WTC11 (cell line): ENCODE measurements at regions not wholly inside any gene's neighbourhood (a gene's known extent, or its start where the extent isn't known, plus 50 kb on each side); places are given as distances from the start of the nearest gene placed in this dataset.

Experiments used
- ATAC-seq: fragments of 200-7000 bp; cut with Tn5 transposase; 2 replicates; pipeline ENCODE4 v1.10.0; 2021; ENCODE audit warnings: mild to moderate bottlenecking, moderate library complexity
- CTCF ChIA-PET: fragments of 300-600 bp; sonication (Branson Sonifier 250); formaldehyde crosslinking; loops from one replicate; lab custom pipeline; 2021; ENCODE audit warnings: antibody characterized with exemption; lab: Charles Lee
- POLR2A ChIA-PET: fragments of 350-600 bp; sonication (Branson Sonifier 250); formaldehyde crosslinking; loops from one replicate; lab custom pipeline; 2021; ENCODE audit warnings: antibody characterized with exemption; lab: Charles Lee
- DNase-seq: peaks from one replicate; pipeline ENCODE4 v3.0.0; 2021; ENCODE audit warnings: low spot score
- H3K27ac Mint-ChIP-seq: 2 replicates; pipeline ENCODE4 v1.8.0; 2021; ENCODE audit warnings: mixed read lengths
- H3K27me3 Mint-ChIP-seq: 2 replicates; pipeline ENCODE4 v1.8.0; 2021; ENCODE audit warnings: low read depth, mild to moderate bottlenecking, moderate library complexity, mixed read lengths
- H3K36me3 Mint-ChIP-seq: 2 replicates; pipeline ENCODE4 v1.8.0; 2021; ENCODE audit warnings: mixed read lengths
- H3K4me1 Mint-ChIP-seq: 2 replicates; pipeline ENCODE4 v1.8.0; 2022; ENCODE audit warnings: mixed read lengths
- H3K4me3 Mint-ChIP-seq: 2 replicates; pipeline ENCODE4 v1.8.0; 2021; ENCODE audit warnings: mild to moderate bottlenecking, moderate library complexity, mixed read lengths
- H3K9me3 Mint-ChIP-seq: 2 replicates; pipeline ENCODE4 v1.8.0; 2021; ENCODE audit warnings: mixed read lengths
- CREM ChIP-seq: sonication (generic); formaldehyde crosslinking; IDR thresholded peaks from 2 replicates; pipeline ENCODE4 v1.8.1; 2022; ENCODE audit warnings: mild to moderate bottlenecking, missing genetic modification reagents, moderate library complexity
- EMX1 ChIP-seq: fragments of 250-450 bp; sonication (Bioruptor Pico); IDR thresholded peaks from 2 replicates; pipeline ENCODE4 v1.8.0; 2021; ENCODE audit warnings: mild to moderate bottlenecking
- HMGA2 ChIP-seq: fragments of 250-450 bp; sonication (Bioruptor Pico); IDR thresholded peaks from 2 replicates; pipeline ENCODE4 v1.4.0; 2021; ENCODE audit warnings: mild to moderate bottlenecking, moderate library complexity
- NFE2L1 ChIP-seq: sonication (generic); formaldehyde crosslinking; IDR thresholded peaks from 2 replicates; pipeline ENCODE4 v1.8.1; 2023; ENCODE audit warnings: missing genetic modification reagents
- NR1H2 ChIP-seq: sonication (generic); formaldehyde crosslinking; IDR thresholded peaks from 2 replicates; pipeline ENCODE4 v1.9.0; 2021; ENCODE audit warnings: mild to moderate bottlenecking, moderate library complexity, missing genetic modification reagents
- RELA ChIP-seq: sonication (generic); formaldehyde crosslinking; IDR thresholded peaks from 2 replicates; pipeline ENCODE4 v1.8.1; 2022; ENCODE audit warnings: missing genetic modification reagents, mild to moderate bottlenecking, borderline replicate concordance
- SMAD4 ChIP-seq: sonication (generic); formaldehyde crosslinking; IDR thresholded peaks from 2 replicates; pipeline ENCODE4 v1.8.0; 2022; ENCODE audit warnings: mild to moderate bottlenecking, missing genetic modification reagents
- TEAD1 ChIP-seq: sonication (generic); formaldehyde crosslinking; IDR thresholded peaks from 2 replicates; pipeline ENCODE4 v1.8.0; 2022; ENCODE audit warnings: mild to moderate bottlenecking, missing genetic modification reagents
- ZNF138 ChIP-seq: sonication (generic); formaldehyde crosslinking; conservative IDR thresholded peaks from 2 replicates; pipeline ENCODE4 v1.8.1; 2022; ENCODE audit warnings: mild to moderate bottlenecking, moderate library complexity, missing genetic modification reagents
- ZNF232 ChIP-seq: sonication (generic); formaldehyde crosslinking; IDR thresholded peaks from 2 replicates; pipeline ENCODE4 v1.8.0; 2022; ENCODE audit warnings: mild to moderate bottlenecking, missing genetic modification reagents
- ZNF396 ChIP-seq: fragments of 250-450 bp; sonication (Bioruptor Pico); IDR thresholded peaks from 2 replicates; pipeline ENCODE4 v1.8.0; 2021; ENCODE audit warnings: mild to moderate bottlenecking, moderate library complexity, borderline replicate concordance
- TF ChIP-seq, protein P1 (sequence below): sonication (generic); formaldehyde crosslinking; IDR thresholded peaks from 2 replicates; pipeline ENCODE4 v1.8.0; 2022; ENCODE audit warnings: mild to moderate bottlenecking, missing genetic modification reagents
- TF ChIP-seq, protein P2 (sequence below): fragments of 200-600 bp; IDR thresholded peaks from 2 replicates; pipeline ENCODE4 v1.8.0; 2022; ENCODE audit warnings: antibody characterized with exemption
- TF ChIP-seq, protein P3 (sequence below): sonication (generic); formaldehyde crosslinking; IDR thresholded peaks from 2 replicates; pipeline ENCODE4 v1.8.1; 2022; ENCODE audit warnings: low read depth, mild to moderate bottlenecking, moderate library complexity, missing genetic modification reagents, borderline replicate concordance
- TF ChIP-seq, protein P4 (sequence below): fragments of 250-450 bp; sonication (Bioruptor Pico); conservative IDR thresholded peaks from 2 replicates; pipeline ENCODE4 v1.9.0; 2021; ENCODE audit warnings: mild to moderate bottlenecking
- TF ChIP-seq, protein P5 (sequence below): fragments of 250-450 bp; sonication (Bioruptor Pico); IDR thresholded peaks from 2 replicates; pipeline ENCODE4 v1.9.0; 2021; ENCODE audit warnings: mild to moderate bottlenecking
- TF ChIP-seq, protein P6 (sequence below): sonication (generic); formaldehyde crosslinking; IDR thresholded peaks from 2 replicates; pipeline ENCODE4 v1.8.0; 2022; ENCODE audit warnings: missing genetic modification reagents
- TF ChIP-seq, protein P7 (sequence below): sonication (generic); formaldehyde crosslinking; IDR thresholded peaks from 2 replicates; pipeline ENCODE4 v1.8.1; 2023; ENCODE audit warnings: mild to moderate bottlenecking, missing genetic modification reagents
- TF ChIP-seq, protein P8 (sequence below): sonication (generic); formaldehyde crosslinking; IDR thresholded peaks from 2 replicates; pipeline ENCODE4 v1.8.1; 2022; ENCODE audit warnings: missing genetic modification reagents, borderline replicate concordance

DNA sequence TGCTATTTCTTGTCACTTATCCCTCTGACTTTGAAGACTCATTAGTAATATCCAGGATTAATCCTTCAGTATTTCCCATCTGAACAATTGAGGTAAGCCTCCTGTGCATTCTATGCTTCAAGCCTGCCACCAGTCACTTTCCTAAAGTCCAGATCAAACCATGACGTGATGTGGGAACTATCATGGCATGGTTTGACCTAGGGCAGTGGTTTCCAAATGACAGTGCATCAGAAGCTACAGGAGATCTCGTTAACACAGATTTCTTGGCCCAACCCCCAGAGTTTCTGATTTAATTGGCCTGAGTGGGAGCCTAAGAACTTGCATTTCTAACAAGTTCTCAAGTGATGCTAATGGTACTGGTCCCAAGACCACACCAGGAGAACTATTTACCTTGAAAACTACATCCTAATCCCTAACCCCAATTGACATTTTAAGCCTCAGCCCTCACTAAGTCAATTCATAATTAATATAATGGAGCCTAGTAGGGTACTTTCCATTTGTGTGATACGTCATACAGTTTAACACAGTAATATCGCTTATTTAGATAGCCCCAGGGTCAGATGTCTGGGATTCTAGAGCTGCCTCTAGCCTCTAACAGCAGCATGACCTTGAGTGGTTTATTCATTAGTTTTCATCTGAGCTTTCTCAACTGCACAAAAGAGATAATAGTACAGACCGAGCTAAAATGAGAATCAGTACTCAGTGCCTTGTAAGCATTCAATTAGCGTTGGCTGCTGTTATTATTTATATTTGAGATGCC lies 907.6 kb downstream of the TFAP2A start:
- H3K4me3 Mint-ChIP-seq, result no peak overlapping the region
- ATAC-seq (no peak), DNase-seq (no peak)
- peaks cover 16% of the 10 kb centered on the region for H3K9me3 Mint-ChIP-seq
- ChIA-PET POLR2A (no interaction called here), CTCF (no interaction called here)
- H3K36me3 Mint-ChIP-seq, result peaks cover 6% of the 10 kb centered on the region
- peaks cover 14% of the 10 kb centered on the region for H3K4me1 Mint-ChIP-seq
- H3K27ac Mint-ChIP-seq, result no peak overlapping the region
- TF ChIP-seq NR1H2 (CRISPR knock-in tag) (no peak), CREM (CRISPR knock-in tag) (no peak), ZNF396 (CRISPR knock-in tag) (no peak), TEAD1 (CRISPR knock-in tag) (no peak), NFE2L1 (CRISPR knock-in tag) (no peak), ZNF138 (CRISPR knock-in tag) (no peak), ZNF232 (CRISPR knock-in tag) (no peak), HMGA2 (no peak), EMX1 (CRISPR knock-in tag) (no peak), SMAD4 (no peak), RELA (CRISPR knock-in tag) (no peak)
- TF ChIP-seq, protein P1, sequence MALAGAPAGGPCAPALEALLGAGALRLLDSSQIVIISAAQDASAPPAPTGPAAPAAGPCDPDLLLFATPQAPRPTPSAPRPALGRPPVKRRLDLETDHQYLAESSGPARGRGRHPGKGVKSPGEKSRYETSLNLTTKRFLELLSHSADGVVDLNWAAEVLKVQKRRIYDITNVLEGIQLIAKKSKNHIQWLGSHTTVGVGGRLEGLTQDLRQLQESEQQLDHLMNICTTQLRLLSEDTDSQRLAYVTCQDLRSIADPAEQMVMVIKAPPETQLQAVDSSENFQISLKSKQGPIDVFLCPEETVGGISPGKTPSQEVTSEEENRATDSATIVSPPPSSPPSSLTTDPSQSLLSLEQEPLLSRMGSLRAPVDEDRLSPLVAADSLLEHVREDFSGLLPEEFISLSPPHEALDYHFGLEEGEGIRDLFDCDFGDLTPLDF, result no peak
- TF ChIP-seq, protein P2, sequence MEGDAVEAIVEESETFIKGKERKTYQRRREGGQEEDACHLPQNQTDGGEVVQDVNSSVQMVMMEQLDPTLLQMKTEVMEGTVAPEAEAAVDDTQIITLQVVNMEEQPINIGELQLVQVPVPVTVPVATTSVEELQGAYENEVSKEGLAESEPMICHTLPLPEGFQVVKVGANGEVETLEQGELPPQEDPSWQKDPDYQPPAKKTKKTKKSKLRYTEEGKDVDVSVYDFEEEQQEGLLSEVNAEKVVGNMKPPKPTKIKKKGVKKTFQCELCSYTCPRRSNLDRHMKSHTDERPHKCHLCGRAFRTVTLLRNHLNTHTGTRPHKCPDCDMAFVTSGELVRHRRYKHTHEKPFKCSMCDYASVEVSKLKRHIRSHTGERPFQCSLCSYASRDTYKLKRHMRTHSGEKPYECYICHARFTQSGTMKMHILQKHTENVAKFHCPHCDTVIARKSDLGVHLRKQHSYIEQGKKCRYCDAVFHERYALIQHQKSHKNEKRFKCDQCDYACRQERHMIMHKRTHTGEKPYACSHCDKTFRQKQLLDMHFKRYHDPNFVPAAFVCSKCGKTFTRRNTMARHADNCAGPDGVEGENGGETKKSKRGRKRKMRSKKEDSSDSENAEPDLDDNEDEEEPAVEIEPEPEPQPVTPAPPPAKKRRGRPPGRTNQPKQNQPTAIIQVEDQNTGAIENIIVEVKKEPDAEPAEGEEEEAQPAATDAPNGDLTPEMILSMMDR, result no peak
- TF ChIP-seq, protein P3, sequence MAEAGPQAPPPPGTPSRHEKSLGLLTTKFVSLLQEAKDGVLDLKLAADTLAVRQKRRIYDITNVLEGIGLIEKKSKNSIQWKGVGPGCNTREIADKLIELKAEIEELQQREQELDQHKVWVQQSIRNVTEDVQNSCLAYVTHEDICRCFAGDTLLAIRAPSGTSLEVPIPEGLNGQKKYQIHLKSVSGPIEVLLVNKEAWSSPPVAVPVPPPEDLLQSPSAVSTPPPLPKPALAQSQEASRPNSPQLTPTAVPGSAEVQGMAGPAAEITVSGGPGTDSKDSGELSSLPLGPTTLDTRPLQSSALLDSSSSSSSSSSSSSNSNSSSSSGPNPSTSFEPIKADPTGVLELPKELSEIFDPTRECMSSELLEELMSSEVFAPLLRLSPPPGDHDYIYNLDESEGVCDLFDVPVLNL, result no peak
- TF ChIP-seq, protein P4, sequence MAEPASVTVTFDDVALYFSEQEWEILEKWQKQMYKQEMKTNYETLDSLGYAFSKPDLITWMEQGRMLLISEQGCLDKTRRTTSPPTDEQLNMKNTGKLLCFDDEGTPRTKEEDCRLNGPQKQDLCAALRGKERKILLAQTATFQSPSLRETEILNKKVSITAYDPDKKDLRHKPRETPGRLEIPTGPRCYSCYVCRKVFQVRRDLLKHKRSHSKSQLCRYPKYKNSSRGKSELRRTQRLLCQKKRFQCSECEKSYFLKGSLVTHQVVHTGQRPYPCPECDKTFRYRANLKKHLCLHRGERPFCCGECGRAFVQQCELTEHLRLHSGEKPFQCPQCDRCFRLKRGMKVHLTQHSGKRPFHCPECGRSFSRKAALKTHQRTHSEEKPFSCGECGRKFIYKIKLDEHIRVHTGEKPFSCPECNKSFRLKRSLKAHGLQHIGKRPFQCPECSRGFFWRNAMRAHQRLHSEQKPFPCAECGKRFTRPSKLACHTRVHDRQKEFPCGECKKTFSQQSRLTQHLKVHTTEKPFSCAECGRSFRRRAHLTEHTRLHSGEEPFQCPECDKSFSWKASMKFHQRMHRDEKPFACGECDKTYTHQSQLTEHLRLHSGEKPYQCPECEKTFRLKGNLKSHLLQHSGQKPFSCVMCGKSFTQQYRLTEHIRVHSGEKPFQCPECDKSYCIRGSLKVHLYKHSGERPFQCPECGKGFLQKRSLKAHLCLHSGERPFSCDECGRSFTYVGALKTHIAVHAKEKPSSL (CRISPR knock-in tag), result no peak
- TF ChIP-seq, protein P5, sequence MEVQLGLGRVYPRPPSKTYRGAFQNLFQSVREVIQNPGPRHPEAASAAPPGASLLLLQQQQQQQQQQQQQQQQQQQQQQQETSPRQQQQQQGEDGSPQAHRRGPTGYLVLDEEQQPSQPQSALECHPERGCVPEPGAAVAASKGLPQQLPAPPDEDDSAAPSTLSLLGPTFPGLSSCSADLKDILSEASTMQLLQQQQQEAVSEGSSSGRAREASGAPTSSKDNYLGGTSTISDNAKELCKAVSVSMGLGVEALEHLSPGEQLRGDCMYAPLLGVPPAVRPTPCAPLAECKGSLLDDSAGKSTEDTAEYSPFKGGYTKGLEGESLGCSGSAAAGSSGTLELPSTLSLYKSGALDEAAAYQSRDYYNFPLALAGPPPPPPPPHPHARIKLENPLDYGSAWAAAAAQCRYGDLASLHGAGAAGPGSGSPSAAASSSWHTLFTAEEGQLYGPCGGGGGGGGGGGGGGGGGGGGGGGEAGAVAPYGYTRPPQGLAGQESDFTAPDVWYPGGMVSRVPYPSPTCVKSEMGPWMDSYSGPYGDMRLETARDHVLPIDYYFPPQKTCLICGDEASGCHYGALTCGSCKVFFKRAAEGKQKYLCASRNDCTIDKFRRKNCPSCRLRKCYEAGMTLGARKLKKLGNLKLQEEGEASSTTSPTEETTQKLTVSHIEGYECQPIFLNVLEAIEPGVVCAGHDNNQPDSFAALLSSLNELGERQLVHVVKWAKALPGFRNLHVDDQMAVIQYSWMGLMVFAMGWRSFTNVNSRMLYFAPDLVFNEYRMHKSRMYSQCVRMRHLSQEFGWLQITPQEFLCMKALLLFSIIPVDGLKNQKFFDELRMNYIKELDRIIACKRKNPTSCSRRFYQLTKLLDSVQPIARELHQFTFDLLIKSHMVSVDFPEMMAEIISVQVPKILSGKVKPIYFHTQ (CRISPR knock-in tag), result no peak
- TF ChIP-seq, protein P6, sequence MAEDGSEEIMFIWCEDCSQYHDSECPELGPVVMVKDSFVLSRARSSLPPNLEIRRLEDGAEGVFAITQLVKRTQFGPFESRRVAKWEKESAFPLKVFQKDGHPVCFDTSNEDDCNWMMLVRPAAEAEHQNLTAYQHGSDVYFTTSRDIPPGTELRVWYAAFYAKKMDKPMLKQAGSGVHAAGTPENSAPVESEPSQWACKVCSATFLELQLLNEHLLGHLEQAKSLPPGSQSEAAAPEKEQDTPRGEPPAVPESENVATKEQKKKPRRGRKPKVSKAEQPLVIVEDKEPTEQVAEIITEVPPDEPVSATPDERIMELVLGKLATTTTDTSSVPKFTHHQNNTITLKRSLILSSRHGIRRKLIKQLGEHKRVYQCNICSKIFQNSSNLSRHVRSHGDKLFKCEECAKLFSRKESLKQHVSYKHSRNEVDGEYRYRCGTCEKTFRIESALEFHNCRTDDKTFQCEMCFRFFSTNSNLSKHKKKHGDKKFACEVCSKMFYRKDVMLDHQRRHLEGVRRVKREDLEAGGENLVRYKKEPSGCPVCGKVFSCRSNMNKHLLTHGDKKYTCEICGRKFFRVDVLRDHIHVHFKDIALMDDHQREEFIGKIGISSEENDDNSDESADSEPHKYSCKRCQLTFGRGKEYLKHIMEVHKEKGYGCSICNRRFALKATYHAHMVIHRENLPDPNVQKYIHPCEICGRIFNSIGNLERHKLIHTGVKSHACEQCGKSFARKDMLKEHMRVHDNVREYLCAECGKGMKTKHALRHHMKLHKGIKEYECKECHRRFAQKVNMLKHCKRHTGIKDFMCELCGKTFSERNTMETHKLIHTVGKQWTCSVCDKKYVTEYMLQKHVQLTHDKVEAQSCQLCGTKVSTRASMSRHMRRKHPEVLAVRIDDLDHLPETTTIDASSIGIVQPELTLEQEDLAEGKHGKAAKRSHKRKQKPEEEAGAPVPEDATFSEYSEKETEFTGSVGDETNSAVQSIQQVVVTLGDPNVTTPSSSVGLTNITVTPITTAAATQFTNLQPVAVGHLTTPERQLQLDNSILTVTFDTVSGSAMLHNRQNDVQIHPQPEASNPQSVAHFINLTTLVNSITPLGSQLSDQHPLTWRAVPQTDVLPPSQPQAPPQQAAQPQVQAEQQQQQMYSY (CRISPR knock-in tag), result no peak
- TF ChIP-seq, protein P7, sequence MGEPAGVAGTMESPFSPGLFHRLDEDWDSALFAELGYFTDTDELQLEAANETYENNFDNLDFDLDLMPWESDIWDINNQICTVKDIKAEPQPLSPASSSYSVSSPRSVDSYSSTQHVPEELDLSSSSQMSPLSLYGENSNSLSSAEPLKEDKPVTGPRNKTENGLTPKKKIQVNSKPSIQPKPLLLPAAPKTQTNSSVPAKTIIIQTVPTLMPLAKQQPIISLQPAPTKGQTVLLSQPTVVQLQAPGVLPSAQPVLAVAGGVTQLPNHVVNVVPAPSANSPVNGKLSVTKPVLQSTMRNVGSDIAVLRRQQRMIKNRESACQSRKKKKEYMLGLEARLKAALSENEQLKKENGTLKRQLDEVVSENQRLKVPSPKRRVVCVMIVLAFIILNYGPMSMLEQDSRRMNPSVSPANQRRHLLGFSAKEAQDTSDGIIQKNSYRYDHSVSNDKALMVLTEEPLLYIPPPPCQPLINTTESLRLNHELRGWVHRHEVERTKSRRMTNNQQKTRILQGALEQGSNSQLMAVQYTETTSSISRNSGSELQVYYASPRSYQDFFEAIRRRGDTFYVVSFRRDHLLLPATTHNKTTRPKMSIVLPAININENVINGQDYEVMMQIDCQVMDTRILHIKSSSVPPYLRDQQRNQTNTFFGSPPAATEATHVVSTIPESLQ (CRISPR knock-in tag), result no peak
- TF ChIP-seq, protein P8, sequence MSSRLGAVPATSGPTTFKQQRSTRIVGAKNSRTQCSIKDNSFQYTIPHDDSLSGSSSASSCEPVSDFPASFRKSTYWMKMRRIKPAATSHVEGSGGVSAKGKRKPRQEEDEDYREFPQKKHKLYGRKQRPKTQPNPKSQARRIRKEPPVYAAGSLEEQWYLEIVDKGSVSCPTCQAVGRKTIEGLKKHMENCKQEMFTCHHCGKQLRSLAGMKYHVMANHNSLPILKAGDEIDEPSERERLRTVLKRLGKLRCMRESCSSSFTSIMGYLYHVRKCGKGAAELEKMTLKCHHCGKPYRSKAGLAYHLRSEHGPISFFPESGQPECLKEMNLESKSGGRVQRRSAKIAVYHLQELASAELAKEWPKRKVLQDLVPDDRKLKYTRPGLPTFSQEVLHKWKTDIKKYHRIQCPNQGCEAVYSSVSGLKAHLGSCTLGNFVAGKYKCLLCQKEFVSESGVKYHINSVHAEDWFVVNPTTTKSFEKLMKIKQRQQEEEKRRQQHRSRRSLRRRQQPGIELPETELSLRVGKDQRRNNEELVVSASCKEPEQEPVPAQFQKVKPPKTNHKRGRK (CRISPR knock-in tag), result no peak
- peaks cover 7% of the 10 kb centered on the region for H3K27me3 Mint-ChIP-seq
